HG02943 (cell line): ENCODE measurements at regions not wholly inside any gene's neighbourhood (a gene's known extent, or its start where the extent isn't known, plus 50 kb on each side); places are given as distances from the start of the nearest gene placed in this dataset.

ENCODE experiments used
- ATAC-seq: cut with Tn5 transposase; IDR thresholded peaks from one replicate; pipeline ENCODE4 v1.9.1; 2021; ENCODE audit warnings: mild to moderate bottlenecking, low read depth, moderate library complexity; ENCODE audit not compliant: unreplicated experiment

DNA sequence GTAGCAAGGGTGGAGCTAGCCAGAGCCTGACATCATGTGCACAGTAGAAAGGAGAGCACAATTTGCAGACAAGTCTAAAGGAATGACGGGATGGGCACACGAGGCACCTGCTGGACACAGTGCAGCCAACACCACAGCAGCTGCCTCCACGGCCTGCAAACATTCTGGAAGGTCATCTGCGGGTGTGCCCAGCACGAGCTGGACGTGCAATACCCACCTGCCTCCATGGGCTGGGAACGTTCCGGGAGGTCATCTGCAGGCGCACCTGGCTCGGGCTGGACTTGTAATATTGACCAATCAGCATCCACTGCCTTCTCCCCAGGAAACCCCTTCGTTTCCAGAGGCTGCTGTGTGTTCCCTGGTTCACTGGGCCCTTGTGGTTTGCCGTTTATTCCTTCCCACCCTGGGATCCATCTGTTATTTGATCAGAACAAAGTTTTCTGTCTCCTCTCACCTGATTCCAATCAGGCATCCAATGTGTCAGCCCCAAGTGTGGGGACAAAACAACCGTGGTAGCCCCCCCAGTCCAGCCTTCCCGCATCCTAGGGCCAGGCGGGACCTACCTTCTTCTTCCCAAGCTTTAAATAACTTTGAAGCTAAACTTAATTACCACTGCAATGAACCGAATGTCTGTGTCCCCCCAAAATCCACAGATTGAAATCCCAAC lies 243.4 kb upstream of the PPP2R2D start:
- no peak for ATAC-seq

DNA sequence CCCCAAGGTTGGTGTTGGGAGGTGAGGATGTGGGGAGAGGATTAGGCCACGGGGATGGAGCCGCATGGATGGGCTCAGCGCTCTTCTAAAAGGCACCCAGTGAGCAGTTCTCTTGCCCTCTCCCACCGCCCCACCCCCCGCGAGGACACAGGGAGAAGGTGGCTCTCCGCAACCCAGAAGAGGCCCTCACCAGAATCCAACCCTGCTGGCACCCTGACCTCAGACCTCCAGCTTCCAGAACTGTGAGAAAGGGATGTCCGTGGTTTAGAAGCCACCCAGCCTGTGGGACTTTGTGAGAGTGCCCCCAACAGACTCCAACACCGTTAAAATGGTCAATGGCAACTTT lies 242.8 kb upstream of the PPP2R2D start:
- ATAC-seq = no peak

DNA sequence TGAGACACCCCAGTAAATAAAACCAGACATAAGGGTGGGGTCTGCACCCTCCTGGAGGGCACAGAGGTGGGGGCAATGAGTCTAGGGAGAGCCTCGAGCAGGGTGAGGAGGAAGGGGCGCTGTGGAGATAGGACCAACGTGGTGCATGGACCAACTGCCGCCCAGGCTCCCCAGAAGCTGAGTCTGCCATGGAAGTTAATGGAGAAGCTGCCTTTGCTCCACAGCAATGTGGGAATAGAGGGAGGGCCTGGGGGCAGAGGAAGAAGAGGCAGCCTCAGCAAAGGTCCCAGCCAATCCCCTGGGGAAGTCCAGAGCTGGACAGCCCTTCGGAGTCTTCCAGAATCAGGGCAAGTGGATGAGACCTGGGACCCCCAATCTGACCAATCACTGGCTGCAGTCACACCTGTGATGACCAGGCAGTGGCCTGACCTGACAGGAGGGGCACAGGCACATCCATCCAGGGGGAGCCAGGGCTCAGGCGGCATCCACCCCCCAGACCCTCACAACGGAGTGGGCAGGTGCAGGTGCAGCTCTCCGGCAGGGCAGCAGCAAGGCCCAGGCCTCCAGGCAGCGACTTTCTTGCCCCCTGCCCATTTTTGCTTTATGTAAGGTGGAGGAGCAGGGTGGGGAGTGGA lies 242.2 kb upstream of the PPP2R2D start:
- no peak for ATAC-seq

DNA sequence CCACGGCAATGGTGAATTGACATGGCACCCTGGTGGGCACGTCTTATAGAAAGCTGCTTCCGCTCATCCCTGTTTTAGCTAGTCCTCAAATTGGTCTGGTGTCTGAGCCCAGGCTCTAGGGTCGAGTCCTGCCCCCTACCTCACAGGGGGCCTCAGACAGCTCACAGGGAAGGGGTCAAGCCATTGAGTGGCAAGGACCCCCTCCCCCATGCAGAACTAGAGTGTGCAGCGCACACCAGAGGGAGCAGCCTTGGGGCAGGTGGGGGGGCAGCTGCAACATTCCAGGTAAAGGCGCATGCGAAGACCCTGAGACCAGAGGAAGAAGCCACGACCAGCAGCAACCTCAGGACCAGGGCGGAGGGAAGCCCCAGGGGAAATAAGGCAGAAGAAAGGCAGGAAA lies 240.4 kb upstream of the PPP2R2D start:
- no peak for ATAC-seq

DNA sequence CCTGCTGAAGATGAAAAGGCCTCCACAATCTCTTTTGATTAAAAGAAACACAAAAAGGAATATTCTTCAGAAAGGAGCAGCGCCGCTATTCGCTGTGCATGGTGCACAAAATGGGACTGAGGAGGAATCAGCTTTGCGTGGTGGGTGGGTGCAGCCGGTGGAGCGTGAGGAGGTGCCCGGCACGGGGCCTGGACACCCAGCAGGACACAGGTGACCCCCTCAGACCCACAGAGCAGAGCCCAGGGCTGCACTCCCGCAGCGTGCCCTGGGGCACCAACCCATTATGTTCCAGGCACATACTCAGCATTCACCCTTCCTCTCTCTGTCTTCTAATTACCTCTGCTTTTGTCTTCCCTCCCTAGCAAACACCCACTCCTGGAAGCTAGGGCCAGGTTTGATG lies 238.0 kb upstream of the PPP2R2D start:
- no peak for ATAC-seq

DNA sequence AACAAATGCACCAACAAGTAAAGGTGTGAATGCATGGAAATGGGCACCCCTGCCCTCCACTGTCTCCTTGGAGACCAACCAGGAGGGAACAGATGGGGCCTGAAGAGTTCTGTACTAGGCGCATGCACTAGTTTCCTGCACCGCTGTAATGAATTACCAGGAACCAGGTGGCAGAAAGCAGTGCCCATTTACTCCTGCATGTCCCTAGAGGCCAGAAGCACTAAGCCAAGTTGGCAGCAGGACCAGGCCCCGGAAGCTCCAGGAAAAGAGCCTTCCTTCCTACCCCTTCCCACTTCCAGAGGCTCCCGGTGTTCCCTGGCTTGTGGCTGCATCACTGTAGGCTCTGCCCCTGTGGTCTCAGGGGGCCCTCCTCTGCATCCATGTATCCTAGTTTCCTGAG lies 237.5 kb upstream of the PPP2R2D start:
- ATAC-seq = no peak

DNA sequence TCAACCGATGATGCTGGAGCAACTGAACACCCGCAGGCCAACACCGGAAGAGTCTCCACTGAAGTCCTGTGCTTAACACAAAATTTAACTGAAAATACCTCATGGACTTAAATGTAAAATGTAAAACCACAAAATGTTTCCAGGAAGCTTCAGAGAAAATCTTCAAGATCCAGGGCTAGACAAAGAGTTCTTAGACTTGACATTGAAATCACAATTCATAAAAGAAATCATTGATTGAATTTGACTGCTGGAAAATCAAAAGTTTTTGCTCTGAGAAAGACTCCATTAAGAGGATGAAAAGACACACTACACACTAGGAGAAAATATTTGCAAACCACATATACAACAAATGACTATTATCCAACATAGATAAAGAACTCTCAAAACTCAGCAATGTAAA lies 234.7 kb upstream of the PPP2R2D start:
- no peak for ATAC-seq

DNA sequence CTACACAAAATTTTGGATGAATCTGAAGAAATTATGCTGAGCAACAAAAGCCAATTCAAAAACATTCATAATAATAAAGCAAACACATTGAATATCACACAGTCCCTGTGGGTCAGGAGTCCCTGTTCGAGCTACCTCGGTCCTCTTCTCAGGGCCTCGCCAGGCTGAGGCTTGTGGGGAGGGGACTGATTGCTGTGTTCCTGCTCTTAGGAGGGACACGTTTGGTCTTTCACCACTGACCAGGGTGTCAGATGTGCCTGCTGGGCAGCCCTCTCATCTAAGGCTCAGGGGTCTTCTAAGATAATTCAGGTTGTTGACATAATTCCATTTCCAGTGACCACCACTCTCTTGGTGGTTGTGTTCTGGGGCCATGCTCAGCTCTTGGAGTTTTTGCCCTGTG lies 233.8 kb upstream of the PPP2R2D start:
- no peak for ATAC-seq

DNA sequence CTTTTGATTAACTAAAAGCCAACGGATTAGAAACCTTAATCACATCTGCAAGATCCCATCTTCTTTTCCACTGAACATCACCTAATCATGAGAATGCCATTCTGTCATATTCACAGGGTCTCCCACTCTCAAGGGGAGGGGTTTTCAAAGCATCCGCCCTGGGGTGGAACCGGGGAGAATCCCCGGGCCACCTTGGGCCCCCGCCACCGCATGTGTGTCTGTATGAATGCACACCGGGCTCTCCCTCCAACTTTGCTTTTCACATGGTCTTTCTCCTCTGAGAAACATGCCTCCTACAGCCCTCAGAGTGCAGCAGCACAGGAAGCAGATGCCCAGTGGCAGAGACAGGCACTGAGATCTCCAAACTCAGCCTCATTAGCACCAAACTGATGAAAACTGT lies 233.2 kb upstream of the PPP2R2D start:
- ATAC-seq = no peak

DNA sequence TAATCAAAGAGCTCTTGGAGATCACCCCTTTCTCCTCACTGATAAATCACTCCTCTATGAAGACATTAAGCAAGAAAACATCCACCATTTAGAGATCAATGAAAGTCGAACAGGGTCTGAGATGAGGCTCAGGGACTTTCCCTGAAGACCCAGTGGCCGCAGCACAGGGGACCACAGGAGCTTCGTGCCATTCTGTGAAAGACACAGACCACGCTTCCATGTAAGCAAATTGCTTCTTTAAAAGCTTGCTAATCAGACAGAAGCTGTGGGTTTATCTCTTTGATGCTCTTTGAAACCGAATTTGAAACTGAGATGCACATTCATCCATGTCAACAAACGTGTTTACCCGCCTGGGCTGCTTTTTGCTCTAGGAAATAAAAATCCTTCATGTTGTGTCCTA lies 231.9 kb upstream of the PPP2R2D start:
- no peak for ATAC-seq

GRCh38 chr10:131669838-131670237 lies 231.0 kb upstream of the PPP2R2D start:
- no peak for ATAC-seq

DNA sequence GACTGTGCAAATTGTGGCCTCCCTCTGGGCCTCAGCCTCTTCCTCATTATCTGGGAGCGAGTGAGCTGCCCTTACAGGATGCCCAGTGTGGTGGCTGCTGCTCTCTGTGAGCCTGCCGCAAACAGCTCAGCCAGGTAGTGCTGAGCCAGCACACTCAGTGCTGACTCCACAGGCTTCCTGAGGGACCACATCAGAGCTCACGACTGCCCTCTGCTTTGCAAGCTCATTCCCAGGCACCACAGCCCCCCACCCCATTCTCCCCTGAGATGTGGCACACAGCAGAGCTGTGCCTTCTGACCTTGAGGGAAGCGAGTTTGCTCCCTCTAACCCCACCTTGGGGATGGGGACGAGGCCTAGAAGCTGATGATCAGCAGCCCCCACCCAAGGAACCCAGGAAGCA lies 230.5 kb upstream of the PPP2R2D start:
- no peak for ATAC-seq

- no peak for ATAC-seq
These were observed 227.4 kb upstream of the PPP2R2D start for GRCh38 chr10:131673396-131673795.

DNA sequence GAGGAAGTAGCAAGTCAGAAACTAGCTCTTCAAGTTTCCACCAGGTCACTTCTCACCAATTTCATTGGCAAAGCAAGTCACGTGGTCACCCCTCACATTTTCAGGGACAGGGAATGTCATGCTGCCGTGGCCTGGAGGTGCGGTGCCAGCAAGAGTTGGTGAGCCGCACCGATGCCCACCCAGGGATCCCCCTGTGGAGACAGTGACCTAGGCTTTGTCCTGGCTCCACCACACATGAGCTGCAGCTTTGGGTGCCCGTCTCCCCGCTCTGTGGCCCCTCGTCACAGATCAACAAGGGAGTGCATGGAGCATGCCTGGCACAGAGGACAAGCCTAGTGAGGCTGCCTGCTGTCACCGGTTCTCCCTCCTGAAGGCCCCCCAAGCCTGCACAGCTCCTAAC lies 226.7 kb upstream of the PPP2R2D start:
- ATAC-seq = no peak

- no peak for ATAC-seq
These were observed 225.7 kb upstream of the PPP2R2D start for GRCh38 chr10:131675104-131675503.

GRCh38 chr10:131676046-131676799 lies 224.6 kb upstream of the PPP2R2D start:
- ATAC-seq = no peak

GRCh38 chr10:131676800-131677421 lies 223.9 kb upstream of the PPP2R2D start:
- ATAC-seq = no peak

GRCh38 chr10:131677671-131678070 lies 223.1 kb upstream of the PPP2R2D start:
- no peak for ATAC-seq

DNA sequence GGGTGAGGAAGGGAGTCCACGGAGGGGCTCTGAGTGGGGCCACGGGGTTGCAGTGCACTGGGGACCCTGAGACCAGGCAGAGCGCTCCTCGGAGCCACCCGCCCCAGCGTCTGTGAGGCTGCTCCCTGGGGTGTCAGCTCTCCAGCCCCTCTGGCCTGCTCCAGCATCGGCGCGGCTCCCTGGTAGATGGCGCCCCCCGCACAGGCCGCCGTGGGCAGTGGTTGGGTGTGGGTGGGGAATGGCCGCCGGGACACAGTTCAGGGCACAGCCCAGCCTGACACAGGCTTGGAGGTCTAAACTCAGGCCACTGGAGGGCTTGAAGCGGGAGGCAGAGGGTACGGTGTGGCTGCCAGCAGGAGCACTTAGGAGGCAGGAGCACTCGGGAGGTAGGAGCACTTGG lies 222.6 kb upstream of the PPP2R2D start:
- ATAC-seq = no peak

GRCh38 chr10:131678613-131679012 lies 222.2 kb upstream of the PPP2R2D start:
- no peak for ATAC-seq

DNA sequence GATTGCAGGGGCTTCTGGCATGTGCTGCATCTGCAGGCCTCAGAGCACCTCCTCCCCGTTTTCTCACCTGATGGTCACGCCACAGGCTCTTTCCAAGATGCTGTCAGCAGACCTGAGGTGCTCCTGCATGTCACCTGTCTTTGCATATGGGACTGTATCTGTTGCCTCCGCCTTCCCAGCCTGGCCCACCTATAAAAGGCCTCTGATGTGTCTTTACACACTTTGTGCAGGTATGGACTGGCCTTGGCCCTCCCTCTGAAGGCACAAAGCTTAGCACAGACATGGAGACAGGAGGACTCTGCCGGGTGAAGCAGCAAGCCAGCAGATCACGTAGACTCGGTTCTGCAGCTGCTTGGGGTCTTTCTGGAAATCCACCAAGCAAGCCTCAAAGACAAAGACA lies 220.9 kb upstream of the PPP2R2D start:
- no peak for ATAC-seq

GRCh38 chr10:131681122-131681521 lies 219.7 kb upstream of the PPP2R2D start:
- ATAC-seq = no peak
